PC-3 (cell line): ENCODE measurements at regions not wholly inside any gene's neighbourhood (a gene's known extent, or its start where the extent isn't known, plus 50 kb on each side); places are given as distances from the start of the nearest gene placed in this dataset.

Experiments
- ATAC-seq: fragments of 200-7000 bp; cut with Tn5 transposase; 2 replicates; pipeline ENCODE4 v1.9.1; 2020; ENCODE audit warnings: mild to moderate bottlenecking, moderate library complexity
- BruUV-seq: library from RNA; stranded (reverse); fragments of 400-500 nt; replicated peaks from 2 replicates; lab custom pipeline; 2021; lab: Mats Ljungman, UMichigan
- CTCF ChIA-PET: fragments of 300-600 bp; sonication (Branson Sonifier 250); formaldehyde crosslinking; loops from one replicate; lab custom pipeline; 2022; ENCODE audit warnings: antibody characterized with exemption; lab: Charles Lee
- POLR2A ChIA-PET: fragments of 300-600 bp; sonication (Branson Sonifier 250); formaldehyde crosslinking; loops from one replicate; lab custom pipeline; 2022; ENCODE audit warnings: antibody characterized with exemption; ENCODE audit not compliant: unreplicated experiment; lab: Charles Lee
- DNase-seq: peaks from one replicate; pipeline ENCODE4 v3.0.0-alpha.2; 2015
- H2AFZ ChIP-seq: fragments of 300-600 bp; sonication (generic); 2 replicates; pipeline ENCODE4 v1.6.0; 2016; ENCODE audit warnings: antibody characterized with exemption, low read length
- H3F3A ChIP-seq: fragments of 300-600 bp; sonication (generic); one replicate; pipeline ENCODE4 v1.6.0; 2017; ENCODE audit warnings: antibody characterized with exemption, low read length, control low read depth, mild to moderate bottlenecking; ENCODE audit not compliant: unreplicated experiment
- H3K27ac ChIP-seq: fragments of 300-600 bp; sonication (generic); 2 replicates; pipeline ENCODE4 v1.5.1; 2016; ENCODE audit warnings: mild to moderate bottlenecking, low read length
- H3K27me3 ChIP-seq: fragments of 300-600 bp; sonication (generic); 2 replicates; pipeline ENCODE4 v1.6.1; 2016; ENCODE audit warnings: low read length, mixed read lengths
- H3K36me3 ChIP-seq: fragments of 300-600 bp; sonication (generic); 2 replicates; pipeline ENCODE4 v1.6.1; 2016; ENCODE audit warnings: low read depth, mixed run types, low read length, mixed read lengths
- H3K4me1 ChIP-seq: fragments of 300-600 bp; sonication (generic); 2 replicates; pipeline ENCODE4 v1.5.1; 2016; ENCODE audit warnings: low read length; ENCODE audit not compliant: insufficient read depth
- H3K4me2 ChIP-seq: fragments of 300-600 bp; sonication (generic); 2 replicates; pipeline ENCODE4 v1.6.0; 2016; ENCODE audit warnings: low read length
- H3K4me3 ChIP-seq: fragments of 300-600 bp; sonication (generic); 2 replicates; pipeline ENCODE4 v1.5.1; 2016; ENCODE audit warnings: mild to moderate bottlenecking, low read length, mixed read lengths
- H3K79me2 ChIP-seq: fragments of 300-600 bp; sonication (generic); 2 replicates; pipeline ENCODE4 v1.6.1; 2017; ENCODE audit warnings: low read length, mixed read lengths
- H3K9ac ChIP-seq: fragments of 300-600 bp; sonication (generic); 2 replicates; pipeline ENCODE4 v1.6.0; 2016; ENCODE audit warnings: mild to moderate bottlenecking, low read length
- H3K9me2 ChIP-seq: fragments of 300-600 bp; sonication (generic); replicated peaks from 2 replicates; pipeline ENCODE4 v1.6.1; 2016; ENCODE audit warnings: mixed run types, low read length, mixed read lengths
- H3K9me3 ChIP-seq: fragments of 300-600 bp; sonication (generic); 2 replicates; pipeline ENCODE4 v1.6.1; 2016; ENCODE audit warnings: low read length, mixed read lengths
- H4K20me1 ChIP-seq: fragments of 300-600 bp; sonication (generic); 2 replicates; pipeline ENCODE4 v1.6.1; 2016; ENCODE audit warnings: low read length, mixed read lengths
- CTCF ChIP-seq: fragments of 300-600 bp; sonication (generic); conservative IDR thresholded peaks from 2 replicates; pipeline ENCODE4 v1.5.1; 2017; ENCODE audit warnings: antibody characterized with exemption, low read depth, mild to moderate bottlenecking, low read length
- EZH2 ChIP-seq: fragments of 300-600 bp; sonication (generic); IDR thresholded peaks from one replicate; pipeline ENCODE4 v1.6.1; 2017; ENCODE audit warnings: antibody characterized with exemption, mild to moderate bottlenecking, low read length; ENCODE audit not compliant: unreplicated experiment
- EZH2phosphoT487 ChIP-seq: fragments of 300-600 bp; sonication (generic); IDR thresholded peaks from 2 replicates; pipeline ENCODE4 v1.6.1; 2018; ENCODE audit warnings: mild to moderate bottlenecking, antibody characterized with exemption, low read length, borderline replicate concordance
- intact Hi-C: fragments of 100-400 bp; cut with micrococcal nuclease; formaldehyde crosslinking; loops from 2 replicates; pipeline ENCODE4 v1.9.0; 2023

GRCh38 chr1:60678802-60679201 lies 403.6 kb upstream of the NFIA start:
- DNase-seq (no peak), ATAC-seq (no peak)
- no peak overlapping the region for H3K27ac ChIP-seq
- H3K9me3 ChIP-seq: no peaks in the 10 kb centered on the region
- H3K9ac ChIP-seq: no peak overlapping the region
- H3K27me3 ChIP-seq: peaks cover 12% of the 10 kb centered on the region; the same call in 1 of the 2 replicates
- POLR2A ChIA-PET: no interaction called here
- no peaks in the 10 kb centered on the region for H4K20me1 ChIP-seq
- no peaks in the 10 kb centered on the region for H3K36me3 ChIP-seq
- no peaks in the 10 kb centered on the region for H3K9me2 ChIP-seq
- CTCF ChIA-PET: no interaction called here
- TF ChIP-seq CTCF (no peak), EZH2phosphoT487 (no peak)
- no peak overlapping the region for H3K4me2 ChIP-seq
- H3K4me1 ChIP-seq: no peaks in the 10 kb centered on the region
- no peak overlapping the region for H3K4me3 ChIP-seq
- intact Hi-C loops: no loop called here
- no peaks in the 10 kb centered on the region for H3K79me2 ChIP-seq
- no peaks in the 10 kb centered on the region for H3F3A ChIP-seq
- no TSS peak for BruUV-seq
- H2AFZ ChIP-seq: no peak overlapping the region

GRCh38 chr1:60678391-60678790 lies 404.0 kb upstream of the NFIA start:
- POLR2A ChIA-PET: no interaction called here
- no peak overlapping the region for H2AFZ ChIP-seq
- CTCF ChIA-PET: no interaction called here
- TF ChIP-seq EZH2phosphoT487 (no peak), CTCF (no peak), EZH2 (no peak)
- BruUV-seq: no TSS peak
- no peaks in the 10 kb centered on the region for H3F3A ChIP-seq
- no peak overlapping the region for H3K4me2 ChIP-seq
- no peak for ATAC-seq
- H3K27ac ChIP-seq: no peak overlapping the region
- H3K9me2 ChIP-seq: no peaks in the 10 kb centered on the region
- DNase-seq: no peak
- no peaks in the 10 kb centered on the region for H3K9me3 ChIP-seq
- H3K4me1 ChIP-seq: no peaks in the 10 kb centered on the region
- H3K27me3 ChIP-seq: peaks cover 12% of the 10 kb centered on the region; the same call in 1 of the 2 replicates
- no peak overlapping the region for H3K4me3 ChIP-seq
- H3K36me3 ChIP-seq: no peaks in the 10 kb centered on the region
- H4K20me1 ChIP-seq: no peaks in the 10 kb centered on the region
- intact Hi-C loops: no loop called here
- H3K9ac ChIP-seq: no peak overlapping the region
- no peaks in the 10 kb centered on the region for H3K79me2 ChIP-seq

GRCh38 chr1:60672449-60672848 lies 409.9 kb upstream of the NFIA start:
- Histone ChIP-seq H3K4me3 (no peak overlapping the region), H3K27ac (no peak overlapping the region), H3K9me3 (no peaks in the 10 kb centered on the region), H3F3A (no peaks in the 10 kb centered on the region), H3K4me2 (no peak overlapping the region), H2AFZ (no peak overlapping the region), H3K79me2 (no peaks in the 10 kb centered on the region), H3K9me2 (no peaks in the 10 kb centered on the region), H3K4me1 (no peaks in the 10 kb centered on the region), H3K36me3 (no peaks in the 10 kb centered on the region), H3K27me3 (0 out of 2 replicates have a peak, but pooled peaks cover 8% of the 10 kb centered on the region), H3K9ac (no peak overlapping the region), H4K20me1 (no peaks in the 10 kb centered on the region)
- DNase-seq (no peak), ATAC-seq (no peak)
- ChIA-PET CTCF (no interaction called here), POLR2A (no interaction called here)
- no TSS peak for BruUV-seq
- TF ChIP-seq EZH2phosphoT487 (no peak), CTCF (no peak), EZH2 (no peak)
- intact Hi-C loops: no loop called here
